Adrenal gland (tissue), 9 donors: ENCODE measurements at regions not wholly inside any gene's neighbourhood (a gene's known extent, or its start where the extent isn't known, plus 50 kb on each side); places are given as distances from the start of the nearest gene placed in this dataset.

Experiments
- DNase-seq, 7 donors: peaks; one replicate each; pipeline ENCODE4 v3.0.0-alpha.2; 2019 to 2020
- H3K27ac ChIP-seq, 5 donors: fragments of 200-600 bp; sonication (generic) in 4 of 5; 1 replicate in 3 of 5; 2 replicates in 2 of 5; pipeline versions ENCODE4 v1.5.1 to v1.8.0; 2016 to 2020; ENCODE audit warnings: mild to moderate bottlenecking in 1 of 5
- H3K27me3 ChIP-seq: fragments of 200-600 bp; 2 replicates; pipeline ENCODE4 v1.8.0; 2021
- H3K36me3 ChIP-seq, 2 donors: fragments of 200-600 bp; replicated peaks in 1 of 2; 1 replicate in 1 of 2; 2 replicates in 1 of 2; pipeline versions ENCODE4 v1.5.1 to v1.8.0; 2018 to 2022
- H3K4me1 ChIP-seq, 2 donors: fragments of 200-600 bp; replicated peaks in 1 of 2; 1 replicate in 1 of 2; 2 replicates in 1 of 2; pipeline versions ENCODE4 v1.5.1 to v1.8.0; 2018 to 2021
- H3K4me3 ChIP-seq, 4 donors: fragments of 200-600 bp; sonication (generic) in 3 of 4; one replicate each; pipeline ENCODE4 v1.5.1; 2016 to 2018
- H3K9me3 ChIP-seq, 3 donors: fragments of 200-600 bp; sonication (generic) in 1 of 3; replicated peaks in 1 of 3; 1 replicate in 2 of 3; 2 replicates in 1 of 3; pipeline versions ENCODE4 v1.5.1 to v1.8.0; 2016 to 2021
- CTCF ChIP-seq, 6 experiments: fragments of 450-650 bp in 4 of 6; fragments of 200-600 bp in 2 of 6; sonication (generic) in 1 of 6; IDR thresholded peaks; 1 replicate in 5 of 6; 2 replicates in 1 of 6; pipeline versions ENCODE4 v1.5.1 to v1.8.0; 2016 to 2021; ENCODE audit warnings: antibody characterized with exemption in 6 of 6, mild to moderate bottlenecking in 2 of 6, moderate library complexity in 1 of 6
- POLR2A ChIP-seq, 2 donors: fragments of 450-650 bp; IDR thresholded peaks; one replicate each; pipeline ENCODE4 v1.6.1; 2017; ENCODE audit warnings: antibody characterized with exemption in 2 of 2, mild to moderate bottlenecking in 2 of 2, moderate library complexity in 1 of 2
- WGBS, 4 donors: extraction: QIAGEN DNeasy Blood & Tissue Kit in 2 of 4; methylation state at CpG; one replicate each; pipeline versions ENCODE4 v1.1.5 to v1.1.7; 2013 to 2017; 5-methylcytosine and 5-hydroxymethylcytosine counted together
- intact Hi-C, 2 donors: fragments of 100-400 bp; cut with DNase I; formaldehyde crosslinking; loops; one replicate each; pipeline versions ENCODE4 v1.14.1 to v1.15.0; 2022 to 2023
- donor health status: healthy with polysubstance abuse.
- donor health status: Bipolar disorder and iron deficiency.
- donor health status: DM: yes; HTN: yes; CAD: no.
- donor health status: DM: no; HTN: no; CAD: no.
- donor health status: DM: no; HTN: no; CAD: no.

GRCh38 chr12:65546528-65546927 lies 268.0 kb downstream of the MSRB3 start:
- DNase-seq, result no peak
- Histone ChIP-seq H3K4me1 (no peaks in the 10 kb centered on the region), H3K36me3 (no peaks in the 10 kb centered on the region), H3K9me3 (no peaks in the 10 kb centered on the region), H3K27me3 (no peaks in the 10 kb centered on the region), H3K4me3 (no peak overlapping the region), H3K27ac (no peak overlapping the region)
- TF ChIP-seq POLR2A (IDR thresholded peaks at IDR 0.05) (no peak), CTCF (IDR thresholded peaks at IDR 0.05) (no peak)
- intact Hi-C loops, result no loop called here
- WGBS, 4 donors, result 73 to 84% (median 76%) methylated on average over 4 of the region's 4 CpGs

GRCh38 chr12:65556676-65557437 lies 267.4 kb upstream of the HMGA2 start:
- no peaks in the 10 kb centered on the region for H3K27me3 ChIP-seq
- H3K9me3 ChIP-seq, result no peaks in the 10 kb centered on the region
- no peak for TF ChIP-seq POLR2A (IDR thresholded peaks at IDR 0.05)
- TF ChIP-seq CTCF (IDR thresholded peaks at IDR 0.05), result peak; percentile 61 to 88 (median 82)
- WGBS, 4 donors, result 27 to 35% (median 31%) methylated on average over 16 to 22 of the region's 22 CpGs
- no peak overlapping the region for H3K4me3 ChIP-seq
- H3K27ac ChIP-seq, result no peak overlapping the region
- intact Hi-C loops, result no loop called here
- H3K4me1 ChIP-seq, result no peaks in the 10 kb centered on the region
- peak; percentile 67 to 90 (median 76) for DNase-seq
- no peaks in the 10 kb centered on the region for H3K36me3 ChIP-seq

GRCh38 chr12:65557438-65558181 lies 266.7 kb upstream of the HMGA2 start:
- Histone ChIP-seq H3K27me3 (no peaks in the 10 kb centered on the region), H3K9me3 (no peaks in the 10 kb centered on the region), H3K4me1 (no peaks in the 10 kb centered on the region), H3K4me3 (no peak overlapping the region), H3K27ac (no peak overlapping the region), H3K36me3 (no peaks in the 10 kb centered on the region)
- WGBS, 4 donors, result 72 to 81% (median 76%) methylated on average over 3 of the region's 3 CpGs
- no peak for TF ChIP-seq POLR2A (IDR thresholded peaks at IDR 0.05)
- DNase-seq, result no peak
- intact Hi-C loops, result no loop called here

- WGBS, 4 donors, result 80 to 89% (median 87%) methylated on average over 2 of the region's 2 CpGs
- Histone ChIP-seq H3K36me3 (no peaks in the 10 kb centered on the region), H3K27me3 (no peaks in the 10 kb centered on the region), H3K4me1 (no peaks in the 10 kb centered on the region), H3K27ac (no peak overlapping the region), H3K4me3 (no peak overlapping the region), H3K9me3 (no peaks in the 10 kb centered on the region)
- intact Hi-C loops, result no loop called here
- TF ChIP-seq CTCF (IDR thresholded peaks at IDR 0.05) (no peak), POLR2A (IDR thresholded peaks at IDR 0.05) (no peak)
- no peak for DNase-seq
These were observed 264.0 kb upstream of the HMGA2 start for GRCh38 chr12:65560286-65560685.
